Urothelium cell line (cell line): ENCODE measurements at regions not wholly inside any gene's neighbourhood (a gene's known extent, or its start where the extent isn't known, plus 50 kb on each side); places are given as distances from the start of the nearest gene placed in this dataset.
"Not testable (repeated sequence)": the region's sequence is repeated elsewhere in the genome, so short reads cannot be mapped to it uniquely, and the experiment has no call there.

ENCODE experiments used
- DNase-seq: peaks from one replicate; pipeline ENCODE4 v3.0.0; 2011; ENCODE audit warnings: low spot score, mixed read lengths
- FAIRE-seq: peaks from 2 replicates; lab custom pipeline; 2011; peaks lifted over from hg19 to GRCh38; lab: Jason Lieb, UNC

GRCh38 chr3:20747741-20748140 lies 561.7 kb upstream of the SGO1 start:
- no peak for FAIRE-seq
- no peak for DNase-seq

GRCh38 chr3:20743553-20744321 lies 557.7 kb upstream of the SGO1 start:
- no peak for FAIRE-seq
- no peak for DNase-seq

GRCh38 chr3:20742903-20743552 lies 557.0 kb upstream of the SGO1 start:
- FAIRE-seq, result no peak
- no peak for DNase-seq

- DNase-seq (no peak), FAIRE-seq (no peak)
Measured at GRCh38 chr3:20741381-20741780, 555.4 kb upstream of the SGO1 start.

GRCh38 chr3:20739814-20740213 lies 553.8 kb upstream of the SGO1 start:
- FAIRE-seq, result no peak
- DNase-seq, result no peak

- FAIRE-seq (no peak), DNase-seq (no peak)
Measured at GRCh38 chr3:20736287-20736852, 550.4 kb upstream of the SGO1 start.

- no peak for FAIRE-seq
Measured at GRCh38 chr3:20729185-20729584, 543.2 kb upstream of the SGO1 start.

GRCh38 chr3:20726786-20727185 lies 540.8 kb upstream of the SGO1 start:
- no peak for FAIRE-seq

More at GRCh38 chr3:20729185-20729584, 543.2 kb upstream of the SGO1 start:
- no peak for DNase-seq

GRCh38 chr3:20724241-20724640 lies 538.2 kb upstream of the SGO1 start:
- FAIRE-seq, result no peak
- no peak for DNase-seq

More at GRCh38 chr3:20726786-20727185, 540.8 kb upstream of the SGO1 start:
- DNase-seq, result no peak

GRCh38 chr3:20716425-20716824 lies 530.4 kb upstream of the SGO1 start:
- not testable (repeated sequence) for DNase-seq, FAIRE-seq

- FAIRE-seq, result no peak
- DNase-seq, result no peak
Measured at GRCh38 chr3:20701641-20702040, 515.6 kb upstream of the SGO1 start.

GRCh38 chr3:20700714-20701113 lies 514.7 kb upstream of the SGO1 start:
- DNase-seq (no peak), FAIRE-seq (no peak)

- DNase-seq (no peak), FAIRE-seq (no peak)
Measured at GRCh38 chr3:20698896-20699295, 512.9 kb upstream of the SGO1 start.

GRCh38 chr3:20696388-20697150 lies 510.6 kb upstream of the SGO1 start:
- DNase-seq (no peak), FAIRE-seq (no peak)

- FAIRE-seq, result no peak
Measured at GRCh38 chr3:20692675-20693074, 506.7 kb upstream of the SGO1 start.

GRCh38 chr3:20683910-20684309 lies 497.9 kb upstream of the SGO1 start:
- FAIRE-seq (no peak), DNase-seq (no peak)

More at GRCh38 chr3:20692675-20693074, 506.7 kb upstream of the SGO1 start:
- DNase-seq, result no peak

- DNase-seq, result no peak
- no peak for FAIRE-seq
Measured at GRCh38 chr3:20682573-20682972, 496.6 kb upstream of the SGO1 start.

- DNase-seq (no peak), FAIRE-seq (no peak)
Measured at GRCh38 chr3:20680990-20681628, 495.1 kb upstream of the SGO1 start.

- no peak for FAIRE-seq
Measured at GRCh38 chr3:20673866-20674265, 487.9 kb upstream of the SGO1 start.

GRCh38 chr3:20669675-20670074 lies 483.7 kb upstream of the SGO1 start:
- DNase-seq (no peak), FAIRE-seq (no peak)

More at GRCh38 chr3:20673866-20674265, 487.9 kb upstream of the SGO1 start:
- no peak for DNase-seq

- no peak for DNase-seq
- no peak for FAIRE-seq
Measured at GRCh38 chr3:20669184-20669583, 483.2 kb upstream of the SGO1 start.
